Ectodermal cell (in vitro differentiated cells): ENCODE measurements at regions not wholly inside any gene's neighbourhood (a gene's known extent, or its start where the extent isn't known, plus 50 kb on each side); places are given as distances from the start of the nearest gene placed in this dataset.

Experiments
- H3K27ac ChIP-seq: 2 replicates; pipeline ENCODE4 v1.7.0; 2013; ENCODE audit warnings: mild to moderate bottlenecking, low read depth, low read length; ENCODE audit not compliant: insufficient read depth, poor library complexity, severe bottlenecking
- H3K27me3 ChIP-seq: 2 replicates; pipeline ENCODE4 v1.7.0; 2013; ENCODE audit warnings: mild to moderate bottlenecking, low read length; ENCODE audit not compliant: insufficient read depth, control insufficient read depth, poor library complexity, severe bottlenecking
- H3K36me3 ChIP-seq: one replicate; pipeline ENCODE4 v1.7.0; 2013; ENCODE audit warnings: low read length; ENCODE audit not compliant: control insufficient read depth, insufficient read depth
- H3K4me1 ChIP-seq: one replicate; pipeline ENCODE4 v1.7.0; 2013; ENCODE audit warnings: low read length; ENCODE audit not compliant: control insufficient read depth, insufficient read depth
- H3K4me3 ChIP-seq: 2 replicates; pipeline ENCODE4 v1.7.0; 2013; ENCODE audit warnings: low read depth, low read length, control low read depth; ENCODE audit not compliant: insufficient read depth
- H3K9me3 ChIP-seq: 2 replicates; pipeline ENCODE4 v1.7.0; 2013; ENCODE audit warnings: mild to moderate bottlenecking, low read length, moderate library complexity; ENCODE audit not compliant: control insufficient read depth
- WGBS, 2 experiments: methylation state at CpG; one replicate each; pipeline ENCODE4 v1.1.7; 2013; ENCODE audit warnings: missing lambda C conversion rate in 2 of 2; 5-methylcytosine and 5-hydroxymethylcytosine counted together

- Histone ChIP-seq H3K4me3 (no peak overlapping the region), H3K27me3 (no peaks in the 10 kb centered on the region), H3K27ac (no peak overlapping the region), H3K9me3 (no peaks in the 10 kb centered on the region), H3K36me3 (no peaks in the 10 kb centered on the region), H3K4me1 (no peaks in the 10 kb centered on the region)
- 94 to 95% methylated on average over 5 to 6 of the region's 6 CpGs for WGBS, 2 experiments
Observed at GRCh38 chr12:103181366-103182152, 224.1 kb downstream of the ASCL1 start.

- H3K27me3 ChIP-seq, result no peaks in the 10 kb centered on the region
- no peak overlapping the region for H3K27ac ChIP-seq
- no peaks in the 10 kb centered on the region for H3K9me3 ChIP-seq
- no peak overlapping the region for H3K4me3 ChIP-seq
- WGBS, 2 experiments, result 89 to 94% methylated on average over 1 of the region's 1 CpG
- H3K36me3 ChIP-seq, result no peaks in the 10 kb centered on the region
- no peaks in the 10 kb centered on the region for H3K4me1 ChIP-seq
Observed at GRCh38 chr12:103182299-103182698, 224.8 kb downstream of the ASCL1 start.

GRCh38 chr12:103196467-103196866, 239.0 kb downstream of the ASCL1 start:
- Histone ChIP-seq H3K27me3 (no peaks in the 10 kb centered on the region), H3K4me3 (no peak overlapping the region), H3K4me1 (peaks cover 4% of the 10 kb centered on the region), H3K36me3 (no peaks in the 10 kb centered on the region), H3K27ac (no peak overlapping the region), H3K9me3 (no peaks in the 10 kb centered on the region)
- WGBS, 2 experiments, result 98% methylated on average over 2 to 3 of the region's 4 CpGs

GRCh38 chr12:103197725-103198388, 240.4 kb downstream of the ASCL1 start:
- H3K36me3 ChIP-seq, result no peaks in the 10 kb centered on the region
- no peaks in the 10 kb centered on the region for H3K27me3 ChIP-seq
- H3K9me3 ChIP-seq, result no peaks in the 10 kb centered on the region
- 82 to 90% methylated on average over 3 of the region's 3 CpGs for WGBS, 2 experiments
- H3K27ac ChIP-seq, result no peak overlapping the region
- peaks cover 4% of the 10 kb centered on the region for H3K4me1 ChIP-seq
- H3K4me3 ChIP-seq, result no peak overlapping the region

GRCh38 chr12:103198499-103198898, 241.0 kb downstream of the ASCL1 start:
- no peaks in the 10 kb centered on the region for H3K27me3 ChIP-seq
- no peaks in the 10 kb centered on the region for H3K36me3 ChIP-seq
- peaks cover 4% of the 10 kb centered on the region for H3K4me1 ChIP-seq
- 41% methylated on average over 2 of the region's 2 CpGs for WGBS, 2 experiments
- no peak overlapping the region for H3K27ac ChIP-seq
- H3K4me3 ChIP-seq, result no peak overlapping the region
- no peaks in the 10 kb centered on the region for H3K9me3 ChIP-seq

GRCh38 chr12:103205906-103206305, 248.4 kb downstream of the ASCL1 start:
- no peaks in the 10 kb centered on the region for H3K36me3 ChIP-seq
- no peak overlapping the region for H3K27ac ChIP-seq
- H3K27me3 ChIP-seq, result no peaks in the 10 kb centered on the region
- H3K9me3 ChIP-seq, result no peaks in the 10 kb centered on the region
- WGBS, 2 experiments, result 84 to 97% methylated on average over 3 of the region's 3 CpGs
- no peaks in the 10 kb centered on the region for H3K4me1 ChIP-seq
- H3K4me3 ChIP-seq, result no peak overlapping the region

- H3K27ac ChIP-seq, result peak overlapping the region; percentile 38
- WGBS, 2 experiments, result 60 to 79% methylated on average over 5 to 6 of the region's 6 CpGs
- H3K4me1 ChIP-seq, result no peaks in the 10 kb centered on the region
- H3K27me3 ChIP-seq, result no peaks in the 10 kb centered on the region
- H3K4me3 ChIP-seq, result no peak overlapping the region
- H3K9me3 ChIP-seq, result no peaks in the 10 kb centered on the region
- H3K36me3 ChIP-seq, result no peaks in the 10 kb centered on the region
Observed at GRCh38 chr12:103207936-103208335, 250.5 kb downstream of the ASCL1 start.

GRCh38 chr12:103241184-103241583, 254.6 kb downstream of the C12orf42 start:
- H3K27ac ChIP-seq, result no peak overlapping the region
- H3K4me1 ChIP-seq, result no peaks in the 10 kb centered on the region
- no peaks in the 10 kb centered on the region for H3K27me3 ChIP-seq
- no peaks in the 10 kb centered on the region for H3K36me3 ChIP-seq
- 91 to 97% methylated on average over 2 of the region's 2 CpGs for WGBS, 2 experiments
- H3K9me3 ChIP-seq, result no peaks in the 10 kb centered on the region
- H3K4me3 ChIP-seq, result no peak overlapping the region

GRCh38 chr12:103244596-103244995, 251.2 kb downstream of the C12orf42 start:
- no peak overlapping the region for H3K4me3 ChIP-seq
- no peaks in the 10 kb centered on the region for H3K36me3 ChIP-seq
- no peak overlapping the region for H3K27ac ChIP-seq
- no peaks in the 10 kb centered on the region for H3K27me3 ChIP-seq
- no peaks in the 10 kb centered on the region for H3K9me3 ChIP-seq
- no peaks in the 10 kb centered on the region for H3K4me1 ChIP-seq

GRCh38 chr12:103247531-103247930, 248.2 kb downstream of the C12orf42 start:
- no peaks in the 10 kb centered on the region for H3K9me3 ChIP-seq
- no peaks in the 10 kb centered on the region for H3K36me3 ChIP-seq
- H3K27ac ChIP-seq, result no peak overlapping the region
- no peaks in the 10 kb centered on the region for H3K27me3 ChIP-seq
- H3K4me1 ChIP-seq, result no peaks in the 10 kb centered on the region
- H3K4me3 ChIP-seq, result no peak overlapping the region
